ENCODE measurements at regions not wholly inside any gene's neighbourhood (a gene's known extent, or its start where the extent isn't known, plus 50 kb on each side); places are given as distances from the start of the nearest gene placed in this dataset.

- no peaks in the 10 kb centered on the region for H3K27me3 Mint-ChIP-seq
- Histone ChIP-seq H3K79me2 (ENCODE audit: control insufficient read depth, insufficient read depth, low read length) (no peaks in the 10 kb centered on the region), H3K4me1 (ENCODE audit: control insufficient read depth in 2 of 2, insufficient read depth in 2 of 2, low read length in 2 of 2) (no peaks in the 10 kb centered on the region), H3K9me3 (ENCODE audit: control extremely low read depth in 1 of 3, control insufficient read depth in 2 of 3, insufficient read depth in 1 of 3, low read length in 2 of 3) (no peaks in the 10 kb centered on the region), H3K36me3 (replicated peaks in 1 of 2; ENCODE audit: control extremely low read depth in 1 of 2, control insufficient read depth in 1 of 2, extremely low read depth in 1 of 2, insufficient read depth in 2 of 2, low read length in 1 of 2) (no peaks in the 10 kb centered on the region), H3K27me3 (replicated peaks in 1 of 4; ENCODE audit: control extremely low read depth in 1 of 4, control insufficient read depth in 3 of 4, insufficient read depth in 4 of 4, low read length in 3 of 4) (peaks cover 0 to 4% (median 0%) of the 10 kb centered on the region in 4 experiments), H3K4me2 (replicated peaks; ENCODE audit: low read depth, low read length, poor library complexity, severe bottlenecking) (no peak overlapping the region), H3K4me3 (ENCODE audit: control extremely low read depth in 1 of 5, extremely low read depth in 1 of 5, insufficient read depth in 1 of 5, low read depth in 2 of 5, low read length in 4 of 5) (no peak overlapping the region), H3K27ac (ENCODE audit: low read length in 2 of 2) (no peak overlapping the region), H2AFZ (ENCODE audit: insufficient read depth, low read depth, low read length, poor library complexity, severe bottlenecking) (no peak overlapping the region), H4K20me1 (ENCODE audit: control insufficient read depth, insufficient read depth, low read length, poor library complexity, severe bottlenecking) (no peaks in the 10 kb centered on the region), H3K9ac (ENCODE audit: low read length) (no peak overlapping the region)
- TF ChIP-seq CTCF (IDR thresholded peaks at IDR 0.05) (peak; percentile 83), EZH2 (IDR thresholded peaks at IDR 0.05; ENCODE audit: borderline replicate concordance, insufficient read depth, low read depth, low read length, poor library complexity, severe bottlenecking) (no peak)
- no peaks in the 10 kb centered on the region for H3K9me3 Mint-ChIP-seq (ENCODE audit: insufficient read depth)
- WGBS (ENCODE audit: insufficient coverage) = no CpG with 5 or more reads among the region's 3 CpGs
- ATAC-seq (ENCODE audit: low read depth) = no peak
- DNase-seq = peak; percentile 54
- ChIA-PET CTCF (interaction anchor here (0.9 to 3.9 kb wide), 6 partner anchors 10 to 432 kb away, joined by 3 to 44 read pairs (median 6); no protein-coding TSS in a partner anchor), POLR2A (no interaction called here)
- peaks cover 2% of the 10 kb centered on the region for H3K4me1 Mint-ChIP-seq
- intact Hi-C loops (cut with micrococcal nuclease) = loop anchor here (1.0 kb wide), 2 partner anchors 405 to 432 kb away; no protein-coding TSS in a partner anchor
- no peak overlapping the region for H3K4me3 Mint-ChIP-seq
- H3K27ac Mint-ChIP-seq = no peak overlapping the region
These were observed 192.4 kb upstream of the SLC16A7 start for GRCh38 chr12:59403259-59403932.

- no peaks in the 10 kb centered on the region for H3K9me3 Mint-ChIP-seq (ENCODE audit: insufficient read depth)
- DNase-seq = no peak
- no peak overlapping the region for H3K4me3 ChIP-seq (ENCODE audit: control extremely low read depth in 1 of 5, extremely low read depth in 1 of 5, insufficient read depth in 1 of 5, low read depth in 2 of 5, low read length in 4 of 5)
- no peak overlapping the region for H2AFZ ChIP-seq (ENCODE audit: insufficient read depth, low read depth, low read length, poor library complexity, severe bottlenecking)
- ChIA-PET CTCF (interaction anchor here (1.1 to 1.5 kb wide), 2 partner anchors 405 to 433 kb away, joined by 3 to 6 read pairs; no protein-coding TSS in a partner anchor), POLR2A (no interaction called here)
- H3K36me3 ChIP-seq (replicated peaks in 1 of 2; ENCODE audit: control extremely low read depth in 1 of 2, control insufficient read depth in 1 of 2, extremely low read depth in 1 of 2, insufficient read depth in 2 of 2, low read length in 1 of 2) = no peaks in the 10 kb centered on the region
- no peaks in the 10 kb centered on the region for H3K79me2 ChIP-seq (ENCODE audit: control insufficient read depth, insufficient read depth, low read length)
- 80% methylated on average over 1 of the region's 2 CpGs for WGBS (ENCODE audit: insufficient coverage)
- H3K27ac Mint-ChIP-seq = no peak overlapping the region
- no peak for TF ChIP-seq EZH2 (IDR thresholded peaks at IDR 0.05; ENCODE audit: borderline replicate concordance, insufficient read depth, low read depth, low read length, poor library complexity, severe bottlenecking)
- no peak for TF ChIP-seq CTCF (IDR thresholded peaks at IDR 0.05)
- H3K4me1 Mint-ChIP-seq = peaks cover 2% of the 10 kb centered on the region
- intact Hi-C loops (cut with micrococcal nuclease) = no loop called here
- ATAC-seq (ENCODE audit: low read depth) = no peak
- H4K20me1 ChIP-seq (ENCODE audit: control insufficient read depth, insufficient read depth, low read length, poor library complexity, severe bottlenecking) = no peaks in the 10 kb centered on the region
- H3K4me3 Mint-ChIP-seq = no peak overlapping the region
- no peak overlapping the region for H3K9ac ChIP-seq (ENCODE audit: low read length)
- no peaks in the 10 kb centered on the region for H3K4me1 ChIP-seq (ENCODE audit: control insufficient read depth in 2 of 2, insufficient read depth in 2 of 2, low read length in 2 of 2)
- H3K27ac ChIP-seq (ENCODE audit: low read length in 2 of 2) = no peak overlapping the region
- H3K4me2 ChIP-seq (replicated peaks; ENCODE audit: low read depth, low read length, poor library complexity, severe bottlenecking) = no peak overlapping the region
- no peaks in the 10 kb centered on the region for H3K9me3 ChIP-seq (ENCODE audit: control extremely low read depth in 1 of 3, control insufficient read depth in 2 of 3, insufficient read depth in 1 of 3, low read length in 2 of 3)
- H3K27me3 ChIP-seq (replicated peaks in 1 of 4; ENCODE audit: control extremely low read depth in 1 of 4, control insufficient read depth in 3 of 4, insufficient read depth in 4 of 4, low read length in 3 of 4) = peaks cover 0 to 4% (median 0%) of the 10 kb centered on the region in 4 experiments
- no peaks in the 10 kb centered on the region for H3K27me3 Mint-ChIP-seq
These were observed 194.0 kb upstream of the SLC16A7 start for GRCh38 chr12:59401862-59402261.

Measured in B cell (primary cell).